ENCODE measurements at regions not wholly inside any gene's neighbourhood (a gene's known extent, or its start where the extent isn't known, plus 50 kb on each side); places are given as distances from the start of the nearest gene placed in this dataset.

GRCh38 chr11:119899997-119900396, 171.0 kb upstream of the NECTIN1 start:
- no peak overlapping the region for H3K4me3 ChIP-seq
- H3K9me3 ChIP-seq (ENCODE audit: low read depth): no peaks in the 10 kb centered on the region
- no peak overlapping the region for H3K27ac ChIP-seq
- no peaks in the 10 kb centered on the region for H3F3A ChIP-seq (ENCODE audit: insufficient read depth)
- TF ChIP-seq EZH2phosphoT487 (IDR thresholded peaks at IDR 0.05; ENCODE audit: insufficient read depth, low read depth) (no peak), EZH2 (IDR thresholded peaks at IDR 0.05; ENCODE audit: insufficient read depth, poor library complexity, severe bottlenecking) (no peak)
- H4K20me1 ChIP-seq (ENCODE audit: insufficient read depth): no peaks in the 10 kb centered on the region
- WGBS, 2 experiments (ENCODE audit: low coverage in 1 of 2, low lambda C conversion rate in 2 of 2, missing lambda C conversion rate in 2 of 2): 49 to 52% methylated on average over 3 of the region's 3 CpGs
- no peak overlapping the region for H3K4me2 ChIP-seq (ENCODE audit: unreplicated experiment)
- H3K9ac ChIP-seq: no peak overlapping the region
- H3K9me2 ChIP-seq (ENCODE audit: insufficient read depth): no peaks in the 10 kb centered on the region
- no peaks in the 10 kb centered on the region for H3K36me3 ChIP-seq (ENCODE audit: low read depth)
- H3K79me2 ChIP-seq (ENCODE audit: insufficient read depth): no peaks in the 10 kb centered on the region
- in situ Hi-C loops (cut with MboI): no loop called here
- H2AFZ ChIP-seq: no peak overlapping the region
- peaks cover 41% of the 10 kb centered on the region for H3K27me3 ChIP-seq (replicated peaks; ENCODE audit: insufficient read depth)
- H3K4me1 ChIP-seq (ENCODE audit: insufficient read depth): no peaks in the 10 kb centered on the region
- DNase-seq: no peak

- Histone ChIP-seq H3K4me2 (ENCODE audit: unreplicated experiment) (no peak overlapping the region), H3K9me3 (ENCODE audit: low read depth) (no peaks in the 10 kb centered on the region), H3K9ac (no peak overlapping the region), H3K79me2 (ENCODE audit: insufficient read depth) (no peaks in the 10 kb centered on the region), H3K27ac (no peak overlapping the region), H4K20me1 (ENCODE audit: insufficient read depth) (no peaks in the 10 kb centered on the region), H3K4me1 (ENCODE audit: insufficient read depth) (no peaks in the 10 kb centered on the region), H3F3A (ENCODE audit: insufficient read depth) (no peaks in the 10 kb centered on the region), H3K36me3 (ENCODE audit: low read depth) (no peaks in the 10 kb centered on the region), H3K4me3 (no peak overlapping the region), H3K9me2 (ENCODE audit: insufficient read depth) (no peaks in the 10 kb centered on the region), H3K27me3 (replicated peaks; ENCODE audit: insufficient read depth) (peaks cover 55% of the 10 kb centered on the region), H2AFZ (no peak overlapping the region)
- in situ Hi-C loops (cut with MboI): no loop called here
- WGBS, 2 experiments (ENCODE audit: low coverage in 1 of 2, low lambda C conversion rate in 2 of 2, missing lambda C conversion rate in 2 of 2): 66 to 73% methylated on average over 6 of the region's 6 CpGs
- TF ChIP-seq EZH2 (IDR thresholded peaks at IDR 0.05; ENCODE audit: insufficient read depth, poor library complexity, severe bottlenecking): no peak
- no peak for TF ChIP-seq EZH2phosphoT487 (IDR thresholded peaks at IDR 0.05; ENCODE audit: insufficient read depth, low read depth)
- DNase-seq: no peak
Measured at GRCh38 chr11:119897576-119897975, 168.6 kb upstream of the NECTIN1 start.

- Histone ChIP-seq H2AFZ (no peak overlapping the region), H3K27ac (no peak overlapping the region), H4K20me1 (ENCODE audit: insufficient read depth) (no peaks in the 10 kb centered on the region), H3K27me3 (replicated peaks; ENCODE audit: insufficient read depth) (peaks cover 59% of the 10 kb centered on the region), H3K4me2 (ENCODE audit: unreplicated experiment) (no peak overlapping the region), H3K9ac (no peak overlapping the region), H3K36me3 (ENCODE audit: low read depth) (no peaks in the 10 kb centered on the region), H3K79me2 (ENCODE audit: insufficient read depth) (no peaks in the 10 kb centered on the region), H3K9me2 (ENCODE audit: insufficient read depth) (no peaks in the 10 kb centered on the region), H3K4me3 (no peak overlapping the region), H3F3A (ENCODE audit: insufficient read depth) (no peaks in the 10 kb centered on the region), H3K9me3 (ENCODE audit: low read depth) (no peaks in the 10 kb centered on the region), H3K4me1 (ENCODE audit: insufficient read depth) (no peaks in the 10 kb centered on the region)
- no peak for DNase-seq
- in situ Hi-C loops (cut with MboI): no loop called here
- no peak for TF ChIP-seq EZH2phosphoT487 (IDR thresholded peaks at IDR 0.05; ENCODE audit: insufficient read depth, low read depth)
- no peak for TF ChIP-seq EZH2 (IDR thresholded peaks at IDR 0.05; ENCODE audit: insufficient read depth, poor library complexity, severe bottlenecking)
- 17 to 18% methylated on average over 2 of the region's 2 CpGs for WGBS, 2 experiments (ENCODE audit: low coverage in 1 of 2, low lambda C conversion rate in 2 of 2, missing lambda C conversion rate in 2 of 2)
Measured at GRCh38 chr11:119897046-119897440, 168.0 kb upstream of the NECTIN1 start.

DNA sequence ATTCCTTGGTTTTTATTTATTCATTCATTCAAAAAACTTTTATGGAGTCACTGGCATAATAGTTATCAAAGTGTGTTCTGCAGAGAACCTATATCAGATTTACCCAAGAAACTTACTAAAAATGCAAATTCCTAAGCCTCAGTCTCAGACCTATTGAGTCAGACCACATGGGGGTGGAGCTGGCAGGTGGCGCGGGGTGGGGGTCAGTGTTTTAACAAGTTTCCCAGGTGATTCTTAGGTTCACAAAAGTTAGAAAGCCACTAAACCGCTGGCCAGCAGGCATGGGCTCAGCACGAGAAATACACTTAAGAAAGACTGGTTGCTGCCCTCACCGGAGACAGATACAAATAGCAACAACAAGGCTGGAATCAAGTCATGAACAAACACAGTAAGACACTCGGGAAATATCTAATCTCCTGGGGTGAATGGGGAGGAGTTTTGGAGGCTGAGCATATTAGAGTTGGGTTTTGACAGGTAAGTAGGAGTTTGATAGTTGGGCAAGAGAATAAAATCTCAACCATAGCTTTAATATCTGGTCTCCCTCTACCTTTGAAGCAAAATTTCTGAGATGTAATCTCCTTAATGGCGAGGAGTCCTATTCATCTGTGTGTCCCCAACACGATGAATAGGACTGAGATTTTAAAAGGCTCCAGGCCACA, 167.5 kb upstream of the NECTIN1 start:
- Histone ChIP-seq H3K9me3 (ENCODE audit: low read depth) (no peaks in the 10 kb centered on the region), H3K79me2 (ENCODE audit: insufficient read depth) (no peaks in the 10 kb centered on the region), H3F3A (ENCODE audit: insufficient read depth) (no peaks in the 10 kb centered on the region), H3K27ac (no peak overlapping the region), H3K4me1 (ENCODE audit: insufficient read depth) (no peaks in the 10 kb centered on the region), H2AFZ (no peak overlapping the region), H3K4me2 (ENCODE audit: unreplicated experiment) (no peak overlapping the region), H3K27me3 (replicated peaks; ENCODE audit: insufficient read depth) (peaks cover 59% of the 10 kb centered on the region), H3K4me3 (no peak overlapping the region), H3K36me3 (ENCODE audit: low read depth) (no peaks in the 10 kb centered on the region), H4K20me1 (ENCODE audit: insufficient read depth) (no peaks in the 10 kb centered on the region), H3K9me2 (ENCODE audit: insufficient read depth) (no peaks in the 10 kb centered on the region), H3K9ac (no peak overlapping the region)
- in situ Hi-C loops (cut with MboI): no loop called here
- WGBS, 2 experiments (ENCODE audit: low coverage in 1 of 2, low lambda C conversion rate in 2 of 2, missing lambda C conversion rate in 2 of 2): 53 to 56% methylated on average over 8 of the region's 8 CpGs
- TF ChIP-seq EZH2 (IDR thresholded peaks at IDR 0.05; ENCODE audit: insufficient read depth, poor library complexity, severe bottlenecking) (no peak), EZH2phosphoT487 (IDR thresholded peaks at IDR 0.05; ENCODE audit: insufficient read depth, low read depth) (no peak)
- DNase-seq: no peak

All from GM23248 (cell line).